ENCODE measurements at regions not wholly inside any gene's neighbourhood (a gene's known extent, or its start where the extent isn't known, plus 50 kb on each side); places are given as distances from the start of the nearest gene placed in this dataset.

DNA sequence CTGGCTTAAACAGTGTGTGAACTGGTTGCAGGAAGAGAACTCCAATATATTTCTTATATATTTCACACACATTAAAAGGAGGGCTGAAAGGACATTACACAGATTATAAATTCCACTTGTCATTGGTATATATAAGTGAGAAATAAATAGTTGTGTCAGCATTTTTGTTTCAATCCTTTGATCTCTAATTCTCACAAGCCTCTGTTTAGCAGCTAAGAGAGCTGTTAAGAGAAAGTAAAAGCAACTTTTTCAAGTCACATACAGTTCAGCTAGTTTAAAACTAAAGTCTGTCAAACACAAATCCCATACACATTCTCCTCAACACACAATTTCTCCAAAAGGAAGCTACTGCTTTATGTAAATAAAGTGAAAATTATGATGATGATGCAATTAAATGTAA, 70.5 kb upstream of the CCDC39 start:
- Histone ChIP-seq H3K27ac (ENCODE audit: low read depth in 2 of 2, low read length in 2 of 2) (no peak overlapping the region), H3K9me3 (ENCODE audit: control insufficient read depth in 2 of 3, insufficient read depth in 1 of 3, low read length in 3 of 3) (no peaks in the 10 kb centered on the region), H3K9ac (ENCODE audit: low read length in 3 of 3) (no peak overlapping the region), H3K4me3 (ENCODE audit: low read length in 3 of 3) (no peak overlapping the region), H3K27me3 (ENCODE audit: control insufficient read depth, insufficient read depth, low read length) (no peaks in the 10 kb centered on the region), H3K4me1 (ENCODE audit: control insufficient read depth in 2 of 3, insufficient read depth in 2 of 3, low read depth in 1 of 3, low read length in 3 of 3) (no peaks in the 10 kb centered on the region), H3K36me3 (ENCODE audit: control insufficient read depth in 2 of 3, insufficient read depth in 3 of 3, low read length in 3 of 3) (no peaks in the 10 kb centered on the region)
- intact Hi-C loops (cut with DNase I) = no loop called here
- FAIRE-seq (no peak), DNase-seq (no peak)
- TF ChIP-seq, protein P1, sequence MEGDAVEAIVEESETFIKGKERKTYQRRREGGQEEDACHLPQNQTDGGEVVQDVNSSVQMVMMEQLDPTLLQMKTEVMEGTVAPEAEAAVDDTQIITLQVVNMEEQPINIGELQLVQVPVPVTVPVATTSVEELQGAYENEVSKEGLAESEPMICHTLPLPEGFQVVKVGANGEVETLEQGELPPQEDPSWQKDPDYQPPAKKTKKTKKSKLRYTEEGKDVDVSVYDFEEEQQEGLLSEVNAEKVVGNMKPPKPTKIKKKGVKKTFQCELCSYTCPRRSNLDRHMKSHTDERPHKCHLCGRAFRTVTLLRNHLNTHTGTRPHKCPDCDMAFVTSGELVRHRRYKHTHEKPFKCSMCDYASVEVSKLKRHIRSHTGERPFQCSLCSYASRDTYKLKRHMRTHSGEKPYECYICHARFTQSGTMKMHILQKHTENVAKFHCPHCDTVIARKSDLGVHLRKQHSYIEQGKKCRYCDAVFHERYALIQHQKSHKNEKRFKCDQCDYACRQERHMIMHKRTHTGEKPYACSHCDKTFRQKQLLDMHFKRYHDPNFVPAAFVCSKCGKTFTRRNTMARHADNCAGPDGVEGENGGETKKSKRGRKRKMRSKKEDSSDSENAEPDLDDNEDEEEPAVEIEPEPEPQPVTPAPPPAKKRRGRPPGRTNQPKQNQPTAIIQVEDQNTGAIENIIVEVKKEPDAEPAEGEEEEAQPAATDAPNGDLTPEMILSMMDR (IDR thresholded peaks at IDR 0.05; ENCODE audit: borderline replicate concordance, extremely low read depth, insufficient read depth) = no peak

DNA sequence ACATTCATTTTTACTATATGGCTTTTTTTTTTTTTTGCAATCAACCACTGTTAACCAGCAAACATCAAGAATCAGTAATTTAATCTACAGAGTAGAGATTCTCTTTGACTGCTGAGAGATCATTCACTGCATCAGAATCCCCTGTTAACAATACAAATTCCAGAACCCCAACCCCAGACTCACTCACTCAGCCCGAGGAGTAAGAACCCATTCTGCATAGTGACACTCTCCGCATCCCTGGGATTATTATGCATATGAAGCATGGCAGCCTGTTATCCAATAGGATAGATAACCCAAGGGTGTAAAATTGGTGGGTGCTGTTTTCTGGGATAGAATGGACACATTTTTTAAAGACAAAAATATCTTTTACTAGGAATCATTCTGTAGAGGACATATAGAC, 76.3 kb upstream of the CCDC39 start:
- no peak for FAIRE-seq
- no peaks in the 10 kb centered on the region for H3K27me3 ChIP-seq (ENCODE audit: control insufficient read depth, insufficient read depth, low read length)
- TF ChIP-seq, protein P1 (IDR thresholded peaks at IDR 0.05; ENCODE audit: borderline replicate concordance, extremely low read depth, insufficient read depth) = no peak

DNA sequence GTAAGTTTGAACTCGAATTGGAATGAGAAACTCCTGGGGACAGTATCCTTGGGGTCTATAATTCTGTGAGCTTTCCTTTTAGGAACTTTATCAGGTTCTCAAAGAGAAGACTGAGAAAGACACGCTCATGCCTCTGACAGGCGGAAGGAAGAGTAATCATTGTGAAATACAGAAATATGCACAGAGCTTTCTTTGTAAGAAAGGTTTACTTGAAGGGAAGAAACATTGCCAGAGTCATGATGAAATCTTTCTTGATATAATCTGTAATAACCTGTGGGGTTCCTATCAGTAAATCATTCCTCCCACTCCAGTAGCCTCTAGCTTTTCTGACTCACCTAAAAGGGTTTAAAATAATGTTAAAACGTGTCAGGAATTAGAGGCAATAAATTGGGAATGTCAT, 83.6 kb upstream of the CCDC39 start:
- DNase-seq (no peak), FAIRE-seq (no peak)
- Histone ChIP-seq H3K4me3 (ENCODE audit: low read length in 3 of 3) (no peak overlapping the region), H3K9me3 (ENCODE audit: control insufficient read depth in 2 of 3, insufficient read depth in 1 of 3, low read length in 3 of 3) (no peaks in the 10 kb centered on the region), H3K4me1 (ENCODE audit: control insufficient read depth in 2 of 3, insufficient read depth in 2 of 3, low read depth in 1 of 3, low read length in 3 of 3) (no peaks in the 10 kb centered on the region), H3K27ac (ENCODE audit: low read depth in 2 of 2, low read length in 2 of 2) (no peak overlapping the region), H3K9ac (ENCODE audit: low read length in 3 of 3) (no peak overlapping the region), H3K36me3 (ENCODE audit: control insufficient read depth in 2 of 3, insufficient read depth in 3 of 3, low read length in 3 of 3) (no peaks in the 10 kb centered on the region), H3K27me3 (ENCODE audit: control insufficient read depth, insufficient read depth, low read length) (no peaks in the 10 kb centered on the region)
- intact Hi-C loops (cut with DNase I) = no loop called here
- TF ChIP-seq, protein P1 (IDR thresholded peaks at IDR 0.05; ENCODE audit: borderline replicate concordance, extremely low read depth, insufficient read depth) = no peak

More for the DNA sequence above, 76.3 kb upstream of the CCDC39 start:
- no peak overlapping the region for H3K27ac ChIP-seq (ENCODE audit: low read depth in 2 of 2, low read length in 2 of 2)
- no peak overlapping the region for H3K9ac ChIP-seq (ENCODE audit: low read length in 3 of 3)
- no peaks in the 10 kb centered on the region for H3K9me3 ChIP-seq (ENCODE audit: control insufficient read depth in 2 of 3, insufficient read depth in 1 of 3, low read length in 3 of 3)
- no peaks in the 10 kb centered on the region for H3K4me1 ChIP-seq (ENCODE audit: control insufficient read depth in 2 of 3, insufficient read depth in 2 of 3, low read depth in 1 of 3, low read length in 3 of 3)
- no peak for DNase-seq
- H3K36me3 ChIP-seq (ENCODE audit: control insufficient read depth in 2 of 3, insufficient read depth in 3 of 3, low read length in 3 of 3) = no peaks in the 10 kb centered on the region
- intact Hi-C loops (cut with DNase I) = no loop called here
- no peak overlapping the region for H3K4me3 ChIP-seq (ENCODE audit: low read length in 3 of 3)

DNA sequence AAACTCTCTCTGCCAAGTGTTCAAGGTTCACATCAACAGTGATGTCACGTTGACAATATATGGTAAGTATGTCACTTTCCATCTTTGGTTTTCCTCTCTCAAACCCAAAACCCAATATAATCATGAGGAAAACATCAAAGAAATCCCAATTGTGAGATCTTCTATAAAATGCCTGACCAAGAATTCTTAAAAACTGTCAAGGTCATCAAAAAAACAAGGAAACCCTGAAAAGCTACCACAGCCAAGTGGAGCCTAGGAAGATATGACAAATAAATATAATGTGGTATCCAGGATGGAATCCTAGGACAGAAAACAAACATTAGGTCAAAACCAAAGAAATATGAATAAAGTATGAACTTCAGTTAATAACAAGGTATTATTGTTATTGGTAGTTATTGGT, 85.2 kb upstream of the CCDC39 start:
- H3K9me3 ChIP-seq (ENCODE audit: control insufficient read depth in 2 of 3, insufficient read depth in 1 of 3, low read length in 3 of 3) = no peaks in the 10 kb centered on the region
- FAIRE-seq (no peak), DNase-seq (no peak)
- no peak overlapping the region for H3K9ac ChIP-seq (ENCODE audit: low read length in 3 of 3)
- no peaks in the 10 kb centered on the region for H3K4me1 ChIP-seq (ENCODE audit: control insufficient read depth in 2 of 3, insufficient read depth in 2 of 3, low read depth in 1 of 3, low read length in 3 of 3)
- no peak overlapping the region for H3K4me3 ChIP-seq (ENCODE audit: low read length in 3 of 3)
- TF ChIP-seq, protein P1 (IDR thresholded peaks at IDR 0.05; ENCODE audit: borderline replicate concordance, extremely low read depth, insufficient read depth) = no peak
- H3K36me3 ChIP-seq (ENCODE audit: control insufficient read depth in 2 of 3, insufficient read depth in 3 of 3, low read length in 3 of 3) = no peaks in the 10 kb centered on the region
- intact Hi-C loops (cut with DNase I) = no loop called here
- no peaks in the 10 kb centered on the region for H3K27me3 ChIP-seq (ENCODE audit: control insufficient read depth, insufficient read depth, low read length)
- no peak overlapping the region for H3K27ac ChIP-seq (ENCODE audit: low read depth in 2 of 2, low read length in 2 of 2)
